ENCODE measurements at regions not wholly inside any gene's neighbourhood (a gene's known extent, or its start where the extent isn't known, plus 50 kb on each side); places are given as distances from the start of the nearest gene placed in this dataset.

GRCh38 chr20:59530782-59531181 lies 73.6 kb upstream of the PHACTR3 start:
- H3K4me3 ChIP-seq, result no peak overlapping the region
- no peaks in the 10 kb centered on the region for H3K36me3 ChIP-seq
- no peak for DNase-seq
- H3K27ac ChIP-seq, result no peak overlapping the region
- H3K9me3 ChIP-seq, result no peaks in the 10 kb centered on the region
- H3K27me3 ChIP-seq, result peaks cover 0 to 8% of the 10 kb centered on the region in 2 donors
- TF ChIP-seq POLR2A (IDR thresholded peaks at IDR 0.05), result no peak
- no peak for TF ChIP-seq CTCF (IDR thresholded peaks at IDR 0.05)
- no peaks in the 10 kb centered on the region for H3K4me1 ChIP-seq

GRCh38 chr20:59537991-59538390 lies 66.3 kb upstream of the PHACTR3 start:
- TF ChIP-seq POLR2A (IDR thresholded peaks at IDR 0.05) (no peak), CTCF (IDR thresholded peaks at IDR 0.05) (no peak)
- Histone ChIP-seq H3K4me3 (no peak overlapping the region), H3K4me1 (no peaks in the 10 kb centered on the region), H3K9me3 (no peaks in the 10 kb centered on the region), H3K27me3 (no peaks in the 10 kb centered on the region), H3K36me3 (no peaks in the 10 kb centered on the region), H3K27ac (no peak overlapping the region)
- no peak for DNase-seq

- Histone ChIP-seq H3K36me3 (no peaks in the 10 kb centered on the region), H3K4me3 (no peak overlapping the region), H3K4me1 (no peaks in the 10 kb centered on the region), H3K27ac (no peak overlapping the region), H3K27me3 (no peaks in the 10 kb centered on the region), H3K9me3 (no peaks in the 10 kb centered on the region)
- DNase-seq, result no peak
- TF ChIP-seq POLR2A (IDR thresholded peaks at IDR 0.05) (no peak), CTCF (IDR thresholded peaks at IDR 0.05) (no peak)
Measured at GRCh38 chr20:59547596-59547995, 56.7 kb upstream of the PHACTR3 start.

Small RNAs in the stretch of these regions (small RNA-seq; reads per million reads assigned to genes)
- gene PIEZO1P1, result 0 reads per million in 2 donors

Data from Peyer's patch (tissue), 4 donors.